ENCODE measurements at regions not wholly inside any gene's neighbourhood (a gene's known extent, or its start where the extent isn't known, plus 50 kb on each side); places are given as distances from the start of the nearest gene placed in this dataset.

- TF ChIP-seq CTCF (IDR thresholded peaks at IDR 0.05) (no peak), EZH2 (IDR thresholded peaks at IDR 0.05; ENCODE audit: borderline replicate concordance, insufficient read depth, low read depth, low read length, poor library complexity, severe bottlenecking) (no peak)
These were observed 449.2 kb downstream of the IPMK start for GRCh38 chr10:57818522-57818921.
